IPS-11a (cell line): ENCODE measurements at regions not wholly inside any gene's neighbourhood (a gene's known extent, or its start where the extent isn't known, plus 50 kb on each side); places are given as distances from the start of the nearest gene placed in this dataset.

Experiments
- H3K4me3 ChIP-seq: one replicate; pipeline ENCODE4 v1.5.1; 2013; ENCODE audit warnings: low read depth, low read length, control low read depth

DNA sequence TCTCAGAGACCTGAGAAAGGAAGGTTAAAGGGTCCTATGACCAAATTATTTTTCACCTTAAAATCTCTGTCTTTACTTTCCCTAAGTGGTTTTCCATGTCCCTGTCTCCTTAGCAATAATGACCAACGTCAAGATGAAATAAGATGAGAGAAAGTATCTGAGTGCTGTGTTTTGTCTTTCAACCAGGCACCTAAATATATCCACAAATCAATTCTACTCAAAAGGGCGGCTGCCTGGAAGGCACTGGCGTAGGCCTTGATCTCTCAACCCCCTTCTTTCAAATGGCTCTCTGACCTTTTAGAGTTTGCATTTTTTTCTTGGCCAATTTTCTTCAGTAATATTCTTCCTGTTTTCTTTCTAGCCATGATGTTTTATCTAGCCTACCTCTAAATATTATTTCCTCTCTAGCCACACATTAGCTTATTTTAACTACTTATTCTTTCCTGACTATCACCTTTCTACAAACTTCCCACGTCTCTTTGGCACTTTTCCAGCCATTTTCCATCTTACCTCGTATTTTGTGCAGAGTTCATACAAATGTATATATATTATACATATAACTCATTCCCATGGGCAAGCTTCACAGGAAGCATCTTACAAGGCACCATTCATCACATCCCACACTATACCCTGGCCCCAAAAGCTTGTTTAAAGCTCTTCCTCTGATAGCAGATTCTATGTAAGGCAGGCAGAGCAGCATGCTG, 204.5 kb downstream of the SNX18 start:
- H3K4me3 ChIP-seq: no peak overlapping the region

DNA sequence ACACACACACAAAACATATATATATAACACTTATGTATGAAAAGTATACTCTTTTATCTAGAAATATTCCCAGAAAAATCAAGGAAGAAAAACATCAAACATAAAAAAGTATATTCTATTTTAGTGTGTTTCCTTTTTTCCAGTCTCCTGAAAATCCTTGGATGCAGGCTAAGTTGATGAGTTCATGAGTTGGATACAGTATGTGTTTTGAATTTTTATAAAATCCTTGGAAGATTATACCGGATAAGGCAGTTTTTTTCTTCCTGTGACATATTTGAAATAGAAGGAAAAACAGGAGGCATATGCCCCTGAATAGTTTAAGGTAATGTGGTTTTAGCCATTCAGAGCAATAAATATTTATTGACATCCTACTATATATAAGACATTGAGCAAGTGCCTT, 203.6 kb downstream of the SNX18 start:
- no peak overlapping the region for H3K4me3 ChIP-seq

GRCh38 chr5:54720341-54720740, 202.8 kb downstream of the SNX18 start:
- H3K4me3 ChIP-seq: no peak overlapping the region

DNA sequence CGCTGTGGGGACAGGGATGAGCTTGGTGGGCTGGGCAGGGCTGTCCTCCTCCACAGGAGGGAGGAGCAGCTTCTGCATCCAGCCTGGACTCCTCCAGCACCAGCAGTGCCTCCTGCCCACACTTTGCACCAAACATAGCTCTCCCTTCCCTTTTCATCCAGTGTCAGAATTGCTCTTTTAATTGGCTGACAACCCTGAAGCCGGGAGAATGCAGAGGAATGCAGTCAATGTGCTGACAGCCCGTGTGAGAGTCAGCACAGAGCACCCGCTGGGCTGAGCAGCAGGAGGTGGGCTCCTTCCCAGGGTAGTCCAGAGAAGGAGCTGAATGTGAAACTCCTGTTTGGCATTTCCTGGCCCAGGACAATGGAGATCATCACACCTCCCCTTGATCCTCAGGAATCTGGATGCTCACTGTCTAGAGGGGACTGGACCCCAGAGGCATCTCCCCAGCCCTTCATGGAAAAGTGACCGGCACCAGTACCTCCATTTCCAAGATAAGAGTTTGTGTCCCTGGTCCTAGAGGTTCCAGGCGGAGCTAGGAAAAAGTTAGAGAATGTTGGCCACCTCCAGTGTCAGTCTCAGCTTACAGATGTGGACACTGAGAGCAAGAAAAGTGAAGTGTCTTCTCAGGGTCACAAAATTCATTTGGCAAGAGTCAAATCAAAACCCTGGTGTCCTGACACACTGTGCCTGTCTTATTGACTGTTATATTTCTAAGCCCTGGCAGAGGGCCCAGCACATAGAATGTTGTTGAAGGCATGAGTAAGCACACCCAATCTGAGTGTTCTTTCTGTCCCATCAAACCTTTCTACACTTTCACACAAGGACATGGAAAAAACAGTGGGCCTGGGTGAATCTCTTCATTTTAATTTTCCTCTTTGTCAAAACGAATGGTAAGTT, 202.1 kb downstream of the SNX18 start:
- H3K4me3 ChIP-seq: no peak overlapping the region

DNA sequence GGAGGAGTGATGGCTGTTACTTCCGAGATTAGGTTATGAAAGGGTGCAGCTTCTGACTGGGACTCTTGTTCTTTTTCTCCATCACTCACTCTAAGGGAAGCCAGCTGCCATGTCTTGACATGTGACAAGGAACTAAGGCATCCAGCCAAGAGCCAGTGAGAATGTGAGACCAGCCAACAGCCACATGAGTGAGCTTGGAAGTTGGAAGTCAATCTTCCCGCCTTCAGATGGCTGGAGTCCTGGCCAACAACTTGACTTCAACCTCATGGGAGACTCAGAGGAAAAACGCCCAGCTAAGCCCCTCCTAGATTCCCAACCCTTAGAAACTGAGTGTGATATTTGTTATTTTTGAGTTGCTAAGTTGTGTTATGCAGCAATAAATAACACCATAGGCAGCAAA, 201.1 kb downstream of the SNX18 start:
- H3K4me3 ChIP-seq: no peak overlapping the region

DNA sequence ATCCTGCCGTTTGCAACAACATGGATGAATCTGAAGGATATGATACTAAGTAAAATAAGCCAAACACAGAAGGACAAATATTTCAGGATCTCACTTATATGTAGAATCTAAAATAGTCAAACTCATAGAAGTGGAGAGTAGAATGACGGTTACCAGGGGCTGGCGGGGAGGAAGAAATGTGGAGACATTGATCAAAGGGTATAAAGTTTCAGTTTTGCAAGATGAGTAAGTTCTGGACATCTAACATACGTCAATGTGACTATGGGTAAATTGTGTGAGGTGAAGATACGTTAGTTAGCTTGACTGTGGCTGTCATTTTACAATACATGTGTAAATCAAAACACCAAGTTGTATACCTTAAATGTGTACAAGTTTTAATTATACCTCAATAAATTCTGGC, 200.3 kb downstream of the SNX18 start:
- no peak overlapping the region for H3K4me3 ChIP-seq

GRCh38 chr5:54717459-54717858, 199.9 kb downstream of the SNX18 start:
- H3K4me3 ChIP-seq: no peak overlapping the region

DNA sequence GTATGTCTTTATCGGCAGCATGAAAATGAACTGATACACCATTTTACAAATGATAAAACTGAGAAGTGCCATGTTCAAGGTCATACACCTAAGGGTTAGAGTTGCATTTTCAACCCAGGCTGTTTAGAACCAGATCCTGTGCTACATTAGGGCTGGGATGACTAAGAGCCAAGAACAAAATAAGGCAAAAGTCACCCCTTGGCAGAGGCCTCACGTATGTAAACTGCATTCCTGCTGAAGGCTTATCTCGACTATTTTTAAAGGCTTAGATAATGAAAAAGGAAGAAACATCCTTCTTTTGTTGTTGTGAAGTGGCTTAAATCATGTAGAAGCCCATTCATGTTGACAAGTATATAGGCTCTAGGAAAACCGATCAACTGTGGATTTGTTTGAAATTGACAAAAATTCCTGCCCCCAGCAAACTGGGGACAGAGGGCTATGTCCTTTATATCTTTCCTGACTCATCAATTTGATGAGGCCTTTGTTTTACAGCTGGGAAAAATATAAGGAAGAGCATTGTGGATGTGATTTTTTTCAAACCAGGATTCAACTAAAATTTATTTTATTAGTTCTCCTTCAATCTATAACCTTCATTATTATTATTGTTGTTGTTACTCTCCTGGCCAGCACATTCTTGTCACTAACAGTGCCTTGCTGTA, 196.5 kb downstream of the SNX18 start:
- H3K4me3 ChIP-seq: no peak overlapping the region

DNA sequence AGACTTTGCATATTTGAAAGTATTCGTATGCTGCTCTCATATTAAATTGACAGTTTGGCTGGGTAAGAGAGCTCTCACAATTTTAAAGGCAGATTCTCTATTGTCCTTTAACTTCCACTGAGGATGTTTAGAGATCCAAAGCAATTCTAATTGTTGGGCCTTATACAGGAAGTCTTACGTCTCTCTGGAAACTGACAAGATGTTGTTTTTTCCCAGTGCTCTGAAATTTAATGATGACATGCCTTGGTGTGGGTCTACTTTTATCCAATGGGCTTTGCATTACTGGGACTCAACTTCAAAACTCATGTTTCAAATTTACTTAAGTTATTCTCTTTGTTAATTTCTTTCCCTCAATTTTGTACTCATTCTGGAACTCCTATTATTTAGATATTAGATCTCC, 191.5 kb downstream of the SNX18 start:
- no peak overlapping the region for H3K4me3 ChIP-seq

- no peak overlapping the region for H3K4me3 ChIP-seq
Observed at GRCh38 chr5:54707841-54708240, 190.3 kb downstream of the SNX18 start.

- H3K4me3 ChIP-seq: no peak overlapping the region
Observed at GRCh38 chr5:54705994-54706653, 188.6 kb downstream of the SNX18 start.

DNA sequence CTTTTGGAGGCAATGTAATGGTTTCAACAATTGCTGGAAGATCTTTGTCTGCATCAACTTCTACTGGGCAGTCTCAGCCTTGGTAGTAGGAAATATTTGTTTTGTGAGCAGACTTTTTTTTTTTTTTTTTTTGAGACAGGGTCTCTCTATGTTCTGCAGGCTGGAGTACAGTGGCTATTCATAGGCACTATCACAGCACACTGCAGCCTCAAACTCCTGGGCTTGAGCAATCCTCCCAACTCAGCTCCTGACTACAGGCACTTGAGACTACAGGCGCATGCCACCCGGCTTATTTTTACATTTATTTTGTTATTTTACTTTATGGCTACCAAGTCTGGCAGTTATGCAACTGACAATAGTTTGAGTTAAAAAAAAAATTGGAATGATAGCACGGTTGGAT, 187.3 kb downstream of the SNX18 start:
- no peak overlapping the region for H3K4me3 ChIP-seq

DNA sequence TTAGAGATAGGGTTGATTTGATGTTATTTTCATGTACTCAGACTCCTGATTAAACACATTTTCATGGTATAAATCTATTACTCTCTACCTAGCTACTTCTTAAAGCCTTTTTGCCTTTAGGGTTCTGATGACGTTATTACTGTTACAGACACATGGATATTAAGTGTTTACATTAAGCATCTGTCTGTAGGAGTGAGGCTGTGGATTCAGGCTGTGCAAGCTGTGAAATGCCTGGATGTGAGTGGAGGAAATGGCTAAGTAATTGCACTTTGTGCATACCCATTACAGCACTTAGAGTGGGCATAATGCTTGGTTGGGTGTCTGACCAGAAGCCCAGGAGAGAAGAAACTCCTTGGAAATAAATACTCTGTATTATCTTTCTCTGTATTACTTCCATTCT, 186.8 kb downstream of the SNX18 start:
- no peak overlapping the region for H3K4me3 ChIP-seq

DNA sequence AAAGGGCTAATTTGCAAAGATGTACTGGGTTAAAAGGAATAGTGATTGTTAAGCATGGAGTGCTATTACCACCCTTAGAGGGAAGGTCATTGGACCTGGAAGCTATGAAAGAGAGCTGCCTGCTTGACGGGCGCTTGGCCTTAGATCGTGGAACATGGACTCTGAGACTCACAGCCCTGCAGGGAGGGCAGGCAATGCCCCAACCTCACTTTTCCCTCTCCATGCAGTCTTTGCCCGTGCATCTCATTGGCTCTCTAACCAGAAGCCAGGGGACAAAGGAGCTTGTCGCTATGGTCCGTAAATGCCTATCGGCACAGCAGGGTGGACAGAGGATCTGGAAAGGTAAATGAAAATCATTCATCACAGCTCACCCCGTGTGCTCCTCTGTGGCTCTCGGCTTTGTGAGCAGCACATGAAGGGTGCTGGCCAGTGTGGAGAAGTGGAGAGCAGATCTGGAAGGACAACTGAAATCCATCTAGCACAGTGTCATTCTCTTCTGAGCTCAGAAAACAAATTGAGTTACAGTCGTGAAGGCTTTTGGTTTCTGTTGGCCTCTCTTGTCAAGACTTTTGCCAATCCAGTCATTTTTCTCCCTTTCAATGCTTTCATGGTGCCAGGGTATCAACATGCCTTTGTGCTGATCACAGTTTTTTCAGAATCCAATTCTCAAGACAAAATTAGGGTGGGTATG, 186.2 kb downstream of the SNX18 start:
- no peak overlapping the region for H3K4me3 ChIP-seq

DNA sequence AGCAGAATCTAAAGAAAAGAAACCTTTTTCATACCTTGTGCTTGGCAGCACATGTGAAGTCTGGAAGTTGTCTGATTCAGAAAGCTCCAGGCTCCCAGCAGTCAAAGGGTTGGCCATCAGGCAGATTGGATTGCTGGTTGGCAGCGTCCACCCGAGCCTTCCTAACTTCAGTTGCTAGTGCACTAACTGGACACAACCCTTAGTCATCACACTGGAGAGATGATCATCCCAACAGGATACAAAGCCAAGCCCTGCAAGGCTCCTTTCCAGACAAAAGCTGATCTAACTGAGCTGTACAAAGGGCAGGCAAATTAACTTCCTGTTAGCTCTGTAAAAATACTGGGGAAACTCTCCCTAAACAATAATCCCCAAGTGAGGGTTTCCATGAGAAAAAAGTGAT, 185.6 kb downstream of the SNX18 start:
- no peak overlapping the region for H3K4me3 ChIP-seq

- no peak overlapping the region for H3K4me3 ChIP-seq
Observed at GRCh38 chr5:54702470-54702869, 184.9 kb downstream of the SNX18 start.

GRCh38 chr5:54700986-54701578, 183.5 kb downstream of the SNX18 start:
- H3K4me3 ChIP-seq: no peak overlapping the region

- H3K4me3 ChIP-seq: no peak overlapping the region
Observed at GRCh38 chr5:54696931-54697330, 179.4 kb downstream of the SNX18 start.

GRCh38 chr5:54696346-54696745, 178.8 kb downstream of the SNX18 start:
- no peak overlapping the region for H3K4me3 ChIP-seq

DNA sequence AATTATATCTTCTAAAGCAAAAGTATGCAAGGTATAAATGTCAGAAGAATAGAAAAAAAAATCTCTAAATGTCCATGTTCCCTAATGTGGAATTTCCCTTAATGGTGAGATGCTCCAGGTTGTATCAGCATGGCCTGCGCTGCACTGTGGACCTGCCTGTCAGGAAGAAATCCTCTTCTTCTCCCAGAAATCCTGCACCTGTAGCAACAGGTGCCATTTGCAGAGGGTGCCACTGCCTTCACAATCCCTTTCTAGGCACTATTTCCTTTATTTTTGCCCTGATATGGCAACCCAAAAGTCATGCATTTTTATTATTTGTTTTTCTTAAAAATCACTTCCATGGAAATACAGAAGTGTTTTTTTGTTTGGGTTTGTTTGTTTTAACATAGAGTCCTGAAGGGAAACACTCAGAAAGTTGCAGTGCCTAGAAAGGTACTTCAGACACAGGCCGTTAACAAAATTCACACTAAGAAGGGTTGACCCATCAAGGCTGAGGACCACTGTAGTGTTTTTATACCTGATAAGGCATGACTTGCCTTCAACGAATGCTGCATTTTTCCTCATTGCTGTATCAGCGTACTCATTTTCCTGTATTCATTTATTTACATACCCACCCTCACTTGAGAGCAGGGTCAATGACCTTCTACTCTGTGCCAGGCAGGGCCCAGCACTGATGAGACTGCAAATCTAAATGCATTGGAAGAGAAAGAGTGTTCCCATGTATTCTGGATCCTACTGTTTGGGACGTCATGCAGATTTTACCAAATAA, 177.8 kb downstream of the SNX18 start:
- no peak overlapping the region for H3K4me3 ChIP-seq
